Calu3 (cell line): ENCODE measurements at regions not wholly inside any gene's neighbourhood (a gene's known extent, or its start where the extent isn't known, plus 50 kb on each side); places are given as distances from the start of the nearest gene placed in this dataset.
"Not testable (repeated sequence)": the region's sequence is repeated elsewhere in the genome, so short reads cannot be mapped to it uniquely, and the experiment has no call there.

Source experiments
- BruUV-seq: library from RNA; stranded (reverse); fragments of 400-500 nt; replicated peaks from 2 replicates; lab custom pipeline; 2021; lab: Mats Ljungman, UMichigan
- CTCF ChIA-PET: fragments of 300-600 bp; sonication (Branson Sonifier 250); formaldehyde crosslinking; loops from one replicate; lab custom pipeline; 2022; ENCODE audit warnings: antibody characterized with exemption; lab: Charles Lee
- DNase-seq: peaks from one replicate; pipeline ENCODE4 v3.0.0; 2022
- H3K27ac Mint-ChIP-seq: one replicate; pipeline ENCODE4 v1.8.0; 2022; ENCODE audit warnings: mixed read lengths; ENCODE audit not compliant: unreplicated experiment
- H3K27me3 Mint-ChIP-seq: one replicate; pipeline ENCODE4 v1.8.0; 2022; ENCODE audit warnings: mixed read lengths; ENCODE audit not compliant: unreplicated experiment
- H3K36me3 Mint-ChIP-seq: one replicate; pipeline ENCODE4 v1.8.0; 2022; ENCODE audit warnings: mild to moderate bottlenecking, moderate library complexity, mixed read lengths; ENCODE audit not compliant: insufficient read depth, unreplicated experiment
- H3K4me1 Mint-ChIP-seq: one replicate; pipeline ENCODE4 v1.8.0; 2022; ENCODE audit warnings: mild to moderate bottlenecking, low read depth, mixed read lengths; ENCODE audit not compliant: unreplicated experiment
- H3K4me3 Mint-ChIP-seq: one replicate; pipeline ENCODE4 v1.8.0; 2022; ENCODE audit warnings: mild to moderate bottlenecking, low read depth, moderate library complexity, mixed read lengths; ENCODE audit not compliant: unreplicated experiment
- H3K9me3 Mint-ChIP-seq: one replicate; pipeline ENCODE4 v1.8.0; 2022; ENCODE audit warnings: low read depth, mixed read lengths; ENCODE audit not compliant: unreplicated experiment
- intact Hi-C: fragments of 100-400 bp; cut with micrococcal nuclease; formaldehyde crosslinking; loops from one replicate; pipeline ENCODE4 v1.10.0; 2022; ENCODE audit not compliant: unreplicated experiment
- TF ChIP-seq, protein P1 (sequence below): fragments of 200-600 bp; IDR thresholded peaks from one replicate; pipeline ENCODE4 v1.8.0; 2022; ENCODE audit warnings: antibody characterized with exemption; ENCODE audit not compliant: unreplicated experiment

DNA sequence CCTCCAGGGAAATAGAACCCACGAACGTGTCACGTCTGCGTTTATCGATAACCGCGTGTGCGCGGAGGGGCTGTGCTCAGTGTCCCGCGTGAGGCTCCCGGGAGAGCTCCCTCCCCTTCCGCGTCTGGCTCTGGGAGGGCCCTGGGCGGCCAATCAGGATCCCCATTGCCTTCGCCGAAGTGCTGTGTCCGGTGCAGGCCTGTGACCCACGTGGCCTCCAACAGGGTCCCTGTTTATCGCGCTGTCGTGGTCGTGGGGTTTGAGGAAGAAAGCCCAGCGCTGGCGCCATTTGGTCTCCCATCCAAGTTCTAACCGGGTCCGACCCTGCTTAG, 345.6 kb downstream of the ADGRD1 start:
- intact Hi-C loops, BruUV-seq, H3K36me3 Mint-ChIP-seq, CTCF ChIA-PET, H3K4me1 Mint-ChIP-seq, DNase-seq, H3K27me3 Mint-ChIP-seq, H3K27ac Mint-ChIP-seq, H3K4me3 Mint-ChIP-seq, H3K9me3 Mint-ChIP-seq: not testable (repeated sequence)

DNA sequence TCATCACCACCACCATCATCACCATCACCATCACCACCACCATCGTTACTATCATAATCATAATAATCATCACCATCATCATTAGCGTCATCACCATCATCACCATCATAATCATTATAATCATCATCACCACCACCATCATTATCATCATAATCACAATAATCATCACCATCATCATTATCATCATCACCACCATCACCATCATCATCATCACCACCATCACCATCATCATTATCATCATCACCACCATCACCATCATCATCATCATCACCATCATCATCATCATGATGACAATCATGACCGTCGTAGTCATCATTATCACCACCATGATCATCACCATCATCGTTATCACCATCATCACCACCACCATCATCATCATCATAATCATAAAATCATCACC, 349.9 kb downstream of the ADGRD1 start:
- H3K27me3 Mint-ChIP-seq, DNase-seq, H3K36me3 Mint-ChIP-seq, CTCF ChIA-PET, BruUV-seq, intact Hi-C loops, H3K4me1 Mint-ChIP-seq, H3K9me3 Mint-ChIP-seq, H3K27ac Mint-ChIP-seq, H3K4me3 Mint-ChIP-seq: not testable (repeated sequence)

DNA sequence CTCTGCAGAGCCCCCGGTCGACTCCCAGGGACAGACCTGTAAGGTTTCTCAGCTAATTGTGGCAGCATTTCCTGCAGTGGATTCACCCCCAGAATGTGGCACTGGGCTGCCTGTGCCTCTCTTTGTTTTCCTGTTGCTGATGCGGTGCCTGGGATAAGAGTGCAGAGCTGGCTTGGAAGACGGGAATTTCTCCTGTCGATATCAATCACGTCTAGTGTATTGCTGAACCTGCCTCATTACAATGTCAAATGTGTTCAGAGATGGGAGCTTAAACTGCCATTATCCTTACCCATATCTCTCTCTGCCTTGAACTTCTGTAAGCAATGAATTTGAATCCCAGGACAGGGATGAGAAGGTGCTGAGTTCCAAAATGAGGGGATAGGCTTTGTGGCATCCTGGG, 350.9 kb downstream of the ADGRD1 start:
- BruUV-seq, H3K36me3 Mint-ChIP-seq, DNase-seq, H3K9me3 Mint-ChIP-seq, CTCF ChIA-PET, intact Hi-C loops, H3K4me1 Mint-ChIP-seq, H3K4me3 Mint-ChIP-seq, H3K27ac Mint-ChIP-seq: not testable (repeated sequence)
- peaks cover 18% of the 10 kb centered on the region for H3K27me3 Mint-ChIP-seq

DNA sequence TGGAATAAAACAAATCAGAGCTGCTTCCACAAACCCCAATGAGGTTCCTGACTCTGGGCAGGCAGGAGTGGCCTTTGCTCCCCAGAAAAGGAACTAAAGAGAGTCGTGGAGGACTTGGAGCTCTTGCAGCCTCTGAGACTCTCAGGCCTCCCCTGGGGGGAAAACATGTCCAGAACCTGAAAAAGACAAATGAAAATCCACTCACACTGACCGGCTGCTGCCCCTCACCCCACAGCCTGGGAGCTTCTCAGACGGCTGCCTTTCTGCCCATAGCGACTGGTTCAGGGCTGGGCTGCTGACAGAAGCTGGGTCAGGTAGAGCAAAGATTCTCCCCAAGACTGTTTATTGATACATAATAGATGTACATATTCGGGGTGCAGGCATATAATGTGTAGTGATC, 356.0 kb downstream of the ADGRD1 start:
- CTCF ChIA-PET, result no interaction called here
- intact Hi-C loops, result loop anchor here (5.0 kb wide), 1 partner anchor 333 kb away; no protein-coding TSS in a partner anchor
- TF ChIP-seq, protein P1, sequence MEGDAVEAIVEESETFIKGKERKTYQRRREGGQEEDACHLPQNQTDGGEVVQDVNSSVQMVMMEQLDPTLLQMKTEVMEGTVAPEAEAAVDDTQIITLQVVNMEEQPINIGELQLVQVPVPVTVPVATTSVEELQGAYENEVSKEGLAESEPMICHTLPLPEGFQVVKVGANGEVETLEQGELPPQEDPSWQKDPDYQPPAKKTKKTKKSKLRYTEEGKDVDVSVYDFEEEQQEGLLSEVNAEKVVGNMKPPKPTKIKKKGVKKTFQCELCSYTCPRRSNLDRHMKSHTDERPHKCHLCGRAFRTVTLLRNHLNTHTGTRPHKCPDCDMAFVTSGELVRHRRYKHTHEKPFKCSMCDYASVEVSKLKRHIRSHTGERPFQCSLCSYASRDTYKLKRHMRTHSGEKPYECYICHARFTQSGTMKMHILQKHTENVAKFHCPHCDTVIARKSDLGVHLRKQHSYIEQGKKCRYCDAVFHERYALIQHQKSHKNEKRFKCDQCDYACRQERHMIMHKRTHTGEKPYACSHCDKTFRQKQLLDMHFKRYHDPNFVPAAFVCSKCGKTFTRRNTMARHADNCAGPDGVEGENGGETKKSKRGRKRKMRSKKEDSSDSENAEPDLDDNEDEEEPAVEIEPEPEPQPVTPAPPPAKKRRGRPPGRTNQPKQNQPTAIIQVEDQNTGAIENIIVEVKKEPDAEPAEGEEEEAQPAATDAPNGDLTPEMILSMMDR, result no peak
- no peaks in the 10 kb centered on the region for H3K36me3 Mint-ChIP-seq
- H3K27me3 Mint-ChIP-seq, result peaks cover 55% of the 10 kb centered on the region
- DNase-seq, result no peak
- BruUV-seq, result no TSS peak
- H3K27ac Mint-ChIP-seq, result no peak overlapping the region
- H3K9me3 Mint-ChIP-seq, result peaks cover 4% of the 10 kb centered on the region
- no peak overlapping the region for H3K4me3 Mint-ChIP-seq
- peaks cover 8% of the 10 kb centered on the region for H3K4me1 Mint-ChIP-seq

DNA sequence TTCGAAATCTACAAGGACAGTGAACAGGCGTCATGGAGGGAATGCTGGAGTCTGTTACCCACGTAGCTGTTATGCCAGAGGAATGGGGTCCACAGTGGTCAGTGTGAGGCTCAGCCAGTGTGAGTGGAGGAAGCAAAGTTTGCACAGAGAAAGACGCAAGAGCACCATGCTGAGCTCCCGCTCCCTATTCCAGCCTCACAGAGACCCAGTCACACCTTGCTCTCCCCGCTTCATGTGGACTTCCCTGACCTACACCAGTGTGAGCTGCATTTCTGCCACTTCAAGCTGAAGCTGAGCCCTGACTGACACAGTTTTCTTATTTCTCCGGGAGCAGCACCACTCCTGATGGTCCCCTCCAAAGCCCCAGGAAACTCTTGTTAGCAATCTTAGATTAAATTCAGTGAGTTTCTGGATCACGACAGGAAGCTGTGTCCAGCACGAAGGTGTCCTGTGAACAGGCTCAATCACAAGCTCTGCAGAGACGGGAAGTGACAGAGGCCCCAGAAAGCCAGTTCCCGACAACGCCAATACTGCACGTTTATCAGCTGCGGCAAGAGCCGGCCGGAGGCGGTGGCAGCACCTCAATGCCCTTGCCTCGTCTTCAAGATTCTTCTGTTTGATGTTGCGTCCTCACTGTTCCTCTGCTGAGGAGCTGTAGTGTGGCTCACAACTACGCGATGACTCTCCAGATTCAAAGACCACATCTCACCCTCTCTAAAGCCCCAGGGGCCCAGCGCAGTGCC, 356.7 kb downstream of the ADGRD1 start:
- H3K4me3 Mint-ChIP-seq, H3K27ac Mint-ChIP-seq, CTCF ChIA-PET, H3K4me1 Mint-ChIP-seq, H3K9me3 Mint-ChIP-seq, BruUV-seq, DNase-seq, H3K36me3 Mint-ChIP-seq: not testable (repeated sequence)
- intact Hi-C loops, result loop anchor here (5.0 kb wide), 1 partner anchor 332 kb away; no protein-coding TSS in a partner anchor
- peaks cover 62% of the 10 kb centered on the region for H3K27me3 Mint-ChIP-seq

DNA sequence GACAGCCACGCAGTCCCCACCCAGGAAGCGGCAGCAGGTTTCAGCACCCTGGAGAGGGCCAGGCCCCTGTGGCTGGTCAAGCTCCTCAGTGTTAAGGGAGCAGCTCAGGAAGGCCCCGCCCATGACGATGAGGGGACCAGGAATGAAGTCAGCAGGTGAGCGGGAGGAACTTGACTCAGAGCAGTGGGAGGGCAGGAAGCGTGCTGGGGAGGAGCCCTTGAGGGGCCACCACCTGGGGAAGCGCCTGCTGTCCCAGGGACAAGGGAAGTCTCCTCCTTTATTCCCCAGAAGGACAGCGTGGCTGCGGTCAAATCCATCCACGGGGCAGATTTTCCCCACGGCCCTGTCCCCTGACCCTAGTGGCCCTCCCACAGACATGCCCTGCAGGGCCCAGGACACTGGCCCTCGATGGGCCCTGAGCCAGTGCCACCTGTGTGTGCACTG, 357.6 kb downstream of the ADGRD1 start:
- intact Hi-C loops, result loop anchor here (5.0 kb wide), 1 partner anchor 331 kb away; no protein-coding TSS in a partner anchor
- H3K27me3 Mint-ChIP-seq, result peaks cover 62% of the 10 kb centered on the region
- BruUV-seq, H3K27ac Mint-ChIP-seq, H3K36me3 Mint-ChIP-seq, H3K4me3 Mint-ChIP-seq, H3K4me1 Mint-ChIP-seq, CTCF ChIA-PET, H3K9me3 Mint-ChIP-seq: not testable (repeated sequence)
- DNase-seq, result peak; percentile 21
